SK-N-SH (cell line): ENCODE measurements at regions not wholly inside any gene's neighbourhood (a gene's known extent, or its start where the extent isn't known, plus 50 kb on each side); places are given as distances from the start of the nearest gene placed in this dataset.

Experiments
- EZH2phosphoT487 ChIP-seq: fragments of 200-600 bp; sonication (generic); IDR thresholded peaks from 2 replicates; pipeline ENCODE4 v1.6.1; 2017; ENCODE audit warnings: low read depth, mixed run types, mild to moderate bottlenecking, antibody characterized with exemption, moderate library complexity, borderline replicate concordance
- GABPA ChIP-seq: IDR thresholded peaks from 2 replicates; pipeline ENCODE4 v1.4.0; 2012; ENCODE audit warnings: low read depth, mild to moderate bottlenecking
- POLR2AphosphoS5 ChIP-seq: IDR thresholded peaks from 2 replicates; pipeline ENCODE4 v1.6.1; 2012; ENCODE audit warnings: low read depth, low read length
- TF ChIP-seq, protein P1 (sequence below): fragments of 200-600 bp; sonication (generic); IDR thresholded peaks from 2 replicates; pipeline ENCODE4 v1.6.1; 2017; ENCODE audit warnings: antibody characterized with exemption, mild to moderate bottlenecking, moderate library complexity
- TF ChIP-seq, protein P2 (sequence below): IDR thresholded peaks from 2 replicates; pipeline ENCODE4 v1.4.0; 2012; ENCODE audit warnings: low read depth

DNA sequence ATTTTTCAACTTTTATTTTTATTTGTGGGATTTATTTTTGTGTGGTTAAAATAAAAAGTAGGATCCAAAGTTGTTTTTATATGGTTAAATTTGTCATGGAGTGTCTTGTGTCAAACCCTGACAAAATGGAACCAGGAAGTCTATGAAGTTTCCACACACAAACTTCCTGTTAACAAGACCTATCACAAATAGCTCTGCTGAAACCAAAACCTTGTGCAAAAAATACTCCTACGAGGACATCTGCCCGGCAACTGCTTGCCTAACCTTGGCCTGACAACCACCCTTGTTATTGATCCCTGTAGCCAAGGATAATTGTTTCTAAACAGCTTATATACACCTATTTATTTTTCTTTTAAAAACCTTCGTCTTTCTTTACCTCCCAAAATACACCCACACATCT lies 389.6 kb downstream of the TRIB2 start:
- no peak for TF ChIP-seq GABPA
- TF ChIP-seq POLR2AphosphoS5: no peak
- TF ChIP-seq, protein P1, sequence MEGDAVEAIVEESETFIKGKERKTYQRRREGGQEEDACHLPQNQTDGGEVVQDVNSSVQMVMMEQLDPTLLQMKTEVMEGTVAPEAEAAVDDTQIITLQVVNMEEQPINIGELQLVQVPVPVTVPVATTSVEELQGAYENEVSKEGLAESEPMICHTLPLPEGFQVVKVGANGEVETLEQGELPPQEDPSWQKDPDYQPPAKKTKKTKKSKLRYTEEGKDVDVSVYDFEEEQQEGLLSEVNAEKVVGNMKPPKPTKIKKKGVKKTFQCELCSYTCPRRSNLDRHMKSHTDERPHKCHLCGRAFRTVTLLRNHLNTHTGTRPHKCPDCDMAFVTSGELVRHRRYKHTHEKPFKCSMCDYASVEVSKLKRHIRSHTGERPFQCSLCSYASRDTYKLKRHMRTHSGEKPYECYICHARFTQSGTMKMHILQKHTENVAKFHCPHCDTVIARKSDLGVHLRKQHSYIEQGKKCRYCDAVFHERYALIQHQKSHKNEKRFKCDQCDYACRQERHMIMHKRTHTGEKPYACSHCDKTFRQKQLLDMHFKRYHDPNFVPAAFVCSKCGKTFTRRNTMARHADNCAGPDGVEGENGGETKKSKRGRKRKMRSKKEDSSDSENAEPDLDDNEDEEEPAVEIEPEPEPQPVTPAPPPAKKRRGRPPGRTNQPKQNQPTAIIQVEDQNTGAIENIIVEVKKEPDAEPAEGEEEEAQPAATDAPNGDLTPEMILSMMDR: no peak
- TF ChIP-seq, protein P2, sequence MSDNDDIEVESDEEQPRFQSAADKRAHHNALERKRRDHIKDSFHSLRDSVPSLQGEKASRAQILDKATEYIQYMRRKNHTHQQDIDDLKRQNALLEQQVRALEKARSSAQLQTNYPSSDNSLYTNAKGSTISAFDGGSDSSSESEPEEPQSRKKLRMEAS: no peak
- no peak for TF ChIP-seq EZH2phosphoT487
